GM12875 (cell line): ENCODE measurements at regions not wholly inside any gene's neighbourhood (a gene's known extent, or its start where the extent isn't known, plus 50 kb on each side); places are given as distances from the start of the nearest gene placed in this dataset.
"Not testable (repeated sequence)": the region's sequence is repeated elsewhere in the genome, so short reads cannot be mapped to it uniquely, and the experiment has no call there.

Experiments used
- H3K4me3 ChIP-seq: one replicate; pipeline ENCODE4 v1.5.1; 2011; ENCODE audit warnings: low read depth, low read length, control low read depth
- TF ChIP-seq, protein P1 (sequence below): IDR thresholded peaks from 2 replicates; pipeline ENCODE4 v1.5.1; 2011; ENCODE audit warnings: low read depth, mild to moderate bottlenecking, control low read depth, inconsistent platforms, low read length, moderate library complexity, borderline replicate concordance; ENCODE audit not compliant: insufficient read depth

DNA sequence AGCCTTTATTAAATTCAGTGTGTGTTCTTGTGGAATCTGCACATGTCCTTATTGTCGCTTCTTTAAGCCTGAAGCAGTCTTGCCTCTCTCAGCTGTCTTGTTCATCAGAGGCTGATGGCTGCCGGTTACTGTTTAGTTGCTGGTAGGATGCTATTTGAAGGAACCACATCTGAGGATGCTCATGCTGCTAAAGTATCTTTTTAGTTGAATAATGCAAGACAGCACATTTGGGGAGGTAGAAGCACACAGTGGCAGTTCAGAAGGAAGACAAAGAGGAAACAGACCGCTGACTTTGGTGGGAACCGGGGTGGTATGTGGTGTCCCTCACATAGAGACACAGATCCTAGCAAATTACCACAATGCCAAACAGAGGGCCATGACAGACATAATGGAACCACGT is 144.2 kb upstream of the HDDC2 start:
- H3K4me3 ChIP-seq: no peak overlapping the region
- TF ChIP-seq, protein P1, sequence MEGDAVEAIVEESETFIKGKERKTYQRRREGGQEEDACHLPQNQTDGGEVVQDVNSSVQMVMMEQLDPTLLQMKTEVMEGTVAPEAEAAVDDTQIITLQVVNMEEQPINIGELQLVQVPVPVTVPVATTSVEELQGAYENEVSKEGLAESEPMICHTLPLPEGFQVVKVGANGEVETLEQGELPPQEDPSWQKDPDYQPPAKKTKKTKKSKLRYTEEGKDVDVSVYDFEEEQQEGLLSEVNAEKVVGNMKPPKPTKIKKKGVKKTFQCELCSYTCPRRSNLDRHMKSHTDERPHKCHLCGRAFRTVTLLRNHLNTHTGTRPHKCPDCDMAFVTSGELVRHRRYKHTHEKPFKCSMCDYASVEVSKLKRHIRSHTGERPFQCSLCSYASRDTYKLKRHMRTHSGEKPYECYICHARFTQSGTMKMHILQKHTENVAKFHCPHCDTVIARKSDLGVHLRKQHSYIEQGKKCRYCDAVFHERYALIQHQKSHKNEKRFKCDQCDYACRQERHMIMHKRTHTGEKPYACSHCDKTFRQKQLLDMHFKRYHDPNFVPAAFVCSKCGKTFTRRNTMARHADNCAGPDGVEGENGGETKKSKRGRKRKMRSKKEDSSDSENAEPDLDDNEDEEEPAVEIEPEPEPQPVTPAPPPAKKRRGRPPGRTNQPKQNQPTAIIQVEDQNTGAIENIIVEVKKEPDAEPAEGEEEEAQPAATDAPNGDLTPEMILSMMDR: no peak

DNA sequence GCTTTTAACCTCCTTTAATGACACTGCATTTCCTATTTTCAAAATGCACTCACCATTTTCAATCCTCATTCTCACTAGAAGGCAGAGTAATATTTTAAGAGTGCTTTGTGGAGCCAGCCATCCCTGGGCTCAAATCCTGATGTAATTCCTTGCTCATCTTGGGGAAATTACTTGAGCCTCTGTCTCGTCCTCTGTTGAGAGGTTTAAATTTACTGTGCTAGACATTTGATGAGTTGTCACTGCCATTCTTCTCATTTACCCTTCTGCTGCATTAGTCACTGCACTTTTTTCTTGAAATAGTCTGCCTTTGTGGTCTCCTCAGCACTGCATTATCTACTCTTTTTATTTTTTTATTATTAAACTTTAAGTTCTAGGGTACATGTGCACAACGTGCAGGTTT is 150.0 kb upstream of the HDDC2 start:
- no peak overlapping the region for H3K4me3 ChIP-seq
- TF ChIP-seq, protein P1: no peak

DNA sequence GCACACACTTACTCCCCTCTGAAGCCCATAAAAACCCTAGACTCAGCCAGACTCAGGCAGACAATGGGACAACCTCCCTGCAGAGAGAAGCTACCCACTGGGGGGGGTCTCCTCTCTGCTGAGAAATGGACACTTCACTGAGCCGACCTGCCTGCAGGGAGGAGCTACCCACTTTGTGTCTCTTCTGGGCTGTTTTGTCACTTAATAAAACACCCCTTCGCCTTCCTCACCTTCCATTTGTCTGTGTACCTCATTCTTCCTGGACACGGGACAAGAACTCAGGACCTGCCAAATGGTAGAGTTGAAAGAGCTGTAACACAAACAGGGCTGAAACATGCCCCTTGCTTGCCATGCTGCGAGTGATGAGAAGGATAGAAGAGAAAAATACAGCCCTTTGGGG is 151.7 kb upstream of the HDDC2 start:
- TF ChIP-seq, protein P1: no peak
- no peak overlapping the region for H3K4me3 ChIP-seq

DNA sequence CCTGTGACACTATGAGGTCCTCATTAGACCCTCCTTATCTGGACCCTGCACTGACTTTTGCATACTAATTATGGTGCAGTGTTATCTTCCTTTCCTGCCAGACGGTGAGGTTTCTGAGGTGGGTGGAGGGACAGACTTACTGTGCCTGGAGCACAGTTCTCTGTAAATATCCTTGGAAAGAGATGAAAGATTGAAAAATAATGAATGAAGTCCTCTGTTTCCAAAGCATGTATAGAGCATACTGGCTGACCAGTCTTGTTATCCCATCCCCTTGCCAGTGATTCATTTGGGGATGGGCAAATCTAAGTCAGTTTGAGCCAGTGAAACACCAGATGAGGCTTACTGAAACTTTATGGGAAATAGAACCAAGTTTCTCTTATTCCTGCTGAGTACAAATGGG is 152.6 kb upstream of the HDDC2 start:
- TF ChIP-seq, protein P1: no peak
- no peak overlapping the region for H3K4me3 ChIP-seq

DNA sequence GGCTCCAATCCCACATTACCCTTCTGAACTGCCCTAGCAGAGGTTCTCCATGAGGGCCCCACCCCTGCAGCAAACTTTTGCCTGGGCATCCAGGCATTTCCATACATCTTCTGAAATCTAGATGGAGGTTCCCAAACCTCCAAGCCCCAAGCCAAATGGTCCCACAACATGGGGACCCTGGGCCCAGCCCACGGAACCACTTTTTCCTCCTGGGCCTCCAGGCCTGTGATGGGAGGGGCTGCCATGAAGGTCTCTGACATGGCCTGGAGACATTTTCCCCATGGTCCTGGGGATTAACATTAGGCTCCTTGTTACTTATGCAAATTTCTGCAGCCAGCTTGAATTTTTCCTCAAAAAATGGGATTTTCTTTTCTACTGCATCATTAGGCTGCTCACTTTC is 156.7 kb upstream of the HDDC2 start:
- not testable (repeated sequence) for H3K4me3 ChIP-seq

DNA sequence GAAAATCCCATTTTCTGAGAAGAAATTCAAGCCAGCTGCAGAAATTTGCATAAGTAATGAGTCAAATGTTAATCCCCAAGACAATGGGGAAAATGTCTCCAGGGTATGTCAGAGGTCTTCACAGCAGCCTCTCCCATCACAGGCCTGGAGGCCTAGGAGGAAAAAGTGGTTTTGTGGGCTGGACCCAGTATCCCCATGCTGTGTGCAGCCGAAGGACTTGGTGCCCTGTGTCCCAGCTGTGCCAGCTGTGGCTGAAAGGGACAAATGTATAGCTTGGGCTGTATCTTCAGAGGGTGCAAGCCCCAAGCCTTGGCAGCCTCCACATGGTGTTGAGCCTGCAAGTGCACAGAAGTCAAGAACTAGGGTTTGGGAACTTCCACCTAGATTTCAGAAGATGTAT is 163.6 kb upstream of the HDDC2 start:
- not testable (repeated sequence) for H3K4me3 ChIP-seq

DNA sequence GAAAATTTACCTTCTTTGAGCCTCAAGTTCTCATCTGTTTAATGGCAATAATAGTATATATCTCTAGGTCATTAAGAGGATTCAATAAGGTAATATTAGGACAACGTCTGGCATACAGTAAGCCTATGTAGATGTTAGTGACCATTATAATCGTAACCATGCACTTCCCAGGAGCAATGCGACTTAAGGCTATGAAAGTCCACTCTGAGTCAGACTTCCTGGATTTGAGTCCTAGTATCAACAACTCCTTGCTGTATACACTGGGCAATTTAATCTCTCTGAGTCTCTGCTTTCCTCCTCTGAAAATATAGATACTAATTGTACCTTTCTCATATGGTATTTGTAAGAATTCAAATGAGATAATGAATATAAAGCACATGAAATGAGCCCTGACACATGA is 168.1 kb upstream of the HDDC2 start:
- no peak overlapping the region for H3K4me3 ChIP-seq
- TF ChIP-seq, protein P1: no peak

DNA sequence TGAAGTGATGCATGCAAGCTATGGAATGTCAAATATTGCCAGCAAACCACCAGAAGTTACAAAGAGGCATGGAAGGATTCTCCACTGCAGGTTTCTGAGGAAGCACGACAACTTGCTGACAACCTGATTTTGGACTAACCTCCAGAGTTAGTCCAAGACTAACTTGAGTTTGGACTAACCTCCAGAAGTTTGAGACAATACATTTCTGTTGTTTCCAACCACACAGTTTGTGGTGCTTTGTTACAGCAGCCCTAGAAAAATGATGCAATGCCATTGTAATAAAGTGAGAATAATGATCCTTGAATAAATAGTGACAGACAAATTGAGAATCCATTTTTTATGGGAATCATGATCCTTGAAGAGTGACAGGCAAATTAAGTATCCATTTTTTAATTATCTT is 169.9 kb upstream of the HDDC2 start:
- no peak overlapping the region for H3K4me3 ChIP-seq
- TF ChIP-seq, protein P1: no peak

DNA sequence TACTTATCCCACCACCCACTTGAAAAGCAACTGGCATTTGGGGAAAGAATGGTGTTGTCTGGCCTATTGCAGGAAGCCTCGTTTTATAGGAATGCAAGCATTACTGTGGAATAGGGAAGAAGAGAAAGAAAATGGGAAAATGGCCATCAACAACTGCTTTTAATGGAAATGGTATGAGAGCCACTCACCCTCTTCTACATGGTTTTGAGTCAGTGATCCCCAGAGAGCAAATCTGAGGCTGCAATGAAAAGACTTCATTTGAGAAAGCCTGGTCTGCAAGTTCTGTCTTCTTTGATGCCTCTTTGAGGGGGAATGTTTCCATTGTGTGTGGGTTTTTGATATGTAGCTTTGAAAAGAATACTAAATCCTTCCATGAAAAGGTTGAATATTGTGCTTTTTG is 172.3 kb upstream of the HDDC2 start:
- no peak overlapping the region for H3K4me3 ChIP-seq
- TF ChIP-seq, protein P1: no peak
